ENCODE measurements at regions not wholly inside any gene's neighbourhood (a gene's known extent, or its start where the extent isn't known, plus 50 kb on each side); places are given as distances from the start of the nearest gene placed in this dataset.

- Histone ChIP-seq H3K36me3 (ENCODE audit: control insufficient read depth in 4 of 4, insufficient read depth in 4 of 4, low read length in 3 of 4) (no peaks in the 10 kb centered on the region), H3K4me1 (ENCODE audit: control extremely low read depth in 1 of 4, control insufficient read depth in 4 of 4, insufficient read depth in 4 of 4, low read length in 3 of 4) (no peaks in the 10 kb centered on the region), H3K27ac (ENCODE audit: insufficient read depth in 1 of 2, low read depth in 1 of 2, low read length in 2 of 2, poor library complexity in 1 of 2, severe bottlenecking in 2 of 2) (no peak overlapping the region), H3K9me3 (ENCODE audit: control extremely low read depth in 1 of 5, control insufficient read depth in 4 of 5, insufficient read depth in 2 of 5, low read depth in 1 of 5, low read length in 4 of 5) (no peaks in the 10 kb centered on the region), H3K27me3 (replicated peaks in 2 of 5; ENCODE audit: control insufficient read depth in 4 of 5, insufficient read depth in 5 of 5, low read length in 4 of 5) (peaks cover 0 to 4% (median 0%) of the 10 kb centered on the region in 5 experiments), H3K4me3 (ENCODE audit: control insufficient read depth in 1 of 7, extremely low read depth in 1 of 7, insufficient read depth in 4 of 7, low read depth in 2 of 7, low read length in 6 of 7) (no peak overlapping the region)
- POLR2A ChIA-PET = no interaction called here
- CTCF ChIA-PET = no interaction called here
- DNase-seq = no peak
These were observed 86.3 kb upstream of the NRXN3 start for GRCh38 chr14:78083837-78084236.

- ChIA-PET POLR2A (interaction anchor here (0.6 kb wide), 1 partner anchor 1491 kb away, joined by 3 read pairs; no protein-coding TSS in a partner anchor), CTCF (no interaction called here)
- DNase-seq = no peak
- 83% methylated on average over 3 of the region's 4 CpGs for WGBS (ENCODE audit: insufficient coverage)
- Histone ChIP-seq H3K27ac (ENCODE audit: insufficient read depth in 1 of 2, low read depth in 1 of 2, low read length in 2 of 2, poor library complexity in 1 of 2, severe bottlenecking in 2 of 2) (no peak overlapping the region), H3K4me1 (ENCODE audit: control extremely low read depth in 1 of 4, control insufficient read depth in 4 of 4, insufficient read depth in 4 of 4, low read length in 3 of 4) (no peaks in the 10 kb centered on the region), H3K9me3 (ENCODE audit: control extremely low read depth in 1 of 5, control insufficient read depth in 4 of 5, insufficient read depth in 2 of 5, low read depth in 1 of 5, low read length in 4 of 5) (no peaks in the 10 kb centered on the region), H3K4me3 (ENCODE audit: control insufficient read depth in 1 of 7, extremely low read depth in 1 of 7, insufficient read depth in 4 of 7, low read depth in 2 of 7, low read length in 6 of 7) (no peak overlapping the region), H3K36me3 (ENCODE audit: control insufficient read depth in 4 of 4, insufficient read depth in 4 of 4, low read length in 3 of 4) (no peaks in the 10 kb centered on the region), H3K27me3 (replicated peaks in 2 of 5; ENCODE audit: control insufficient read depth in 4 of 5, insufficient read depth in 5 of 5, low read length in 4 of 5) (peaks cover 0 to 2% (median 0%) of the 10 kb centered on the region in 5 experiments)
These were observed 83.8 kb upstream of the NRXN3 start for GRCh38 chr14:78086342-78086741.

DNA sequence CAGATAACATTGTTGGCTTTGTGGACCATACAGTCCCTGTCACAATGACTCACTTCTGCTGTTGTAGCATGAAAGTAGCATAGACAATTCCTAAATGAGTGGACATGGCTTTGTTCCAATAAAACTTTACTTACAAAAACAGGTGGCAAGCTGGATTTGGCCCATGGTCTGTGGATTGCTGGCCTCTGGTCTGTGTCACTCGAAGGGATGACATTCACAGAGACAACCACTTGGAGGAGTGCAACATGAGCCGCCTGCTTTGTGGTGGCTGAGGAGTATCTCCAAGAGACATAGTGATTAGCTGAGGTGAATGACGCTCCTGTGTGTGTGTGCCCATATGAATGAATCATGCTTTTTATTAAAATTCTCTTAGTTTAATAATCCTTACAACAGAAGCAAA, 81.3 kb upstream of the NRXN3 start:
- Histone ChIP-seq H3K4me3 (ENCODE audit: control insufficient read depth in 1 of 7, extremely low read depth in 1 of 7, insufficient read depth in 4 of 7, low read depth in 2 of 7, low read length in 6 of 7) (no peak overlapping the region), H3K9me3 (ENCODE audit: control extremely low read depth in 1 of 5, control insufficient read depth in 4 of 5, insufficient read depth in 2 of 5, low read depth in 1 of 5, low read length in 4 of 5) (no peaks in the 10 kb centered on the region), H3K27me3 (replicated peaks in 2 of 5; ENCODE audit: control insufficient read depth in 4 of 5, insufficient read depth in 5 of 5, low read length in 4 of 5) (peaks cover 0 to 2% (median 0%) of the 10 kb centered on the region in 5 experiments), H3K36me3 (ENCODE audit: control insufficient read depth in 4 of 4, insufficient read depth in 4 of 4, low read length in 3 of 4) (no peaks in the 10 kb centered on the region), H3K27ac (ENCODE audit: insufficient read depth in 1 of 2, low read depth in 1 of 2, low read length in 2 of 2, poor library complexity in 1 of 2, severe bottlenecking in 2 of 2) (no peak overlapping the region), H3K4me1 (ENCODE audit: control extremely low read depth in 1 of 4, control insufficient read depth in 4 of 4, insufficient read depth in 4 of 4, low read length in 3 of 4) (no peaks in the 10 kb centered on the region)
- CTCF ChIA-PET = no interaction called here
- POLR2A ChIA-PET = no interaction called here
- 85% methylated on average over 2 of the region's 3 CpGs for WGBS (ENCODE audit: insufficient coverage)
- no peak for DNase-seq

- 71% methylated on average over 8 of the region's 8 CpGs for WGBS (ENCODE audit: insufficient coverage)
- POLR2A ChIA-PET = no interaction called here
- CTCF ChIA-PET = interaction anchor here (1.3 kb wide), 1 partner anchor 9 kb away, joined by 3 read pairs; no protein-coding TSS in a partner anchor
- Histone ChIP-seq H3K27me3 (replicated peaks in 2 of 5; ENCODE audit: control insufficient read depth in 4 of 5, insufficient read depth in 5 of 5, low read length in 4 of 5) (peaks cover 0 to 2% (median 0%) of the 10 kb centered on the region in 5 experiments), H3K4me3 (ENCODE audit: control insufficient read depth in 1 of 7, extremely low read depth in 1 of 7, insufficient read depth in 4 of 7, low read depth in 2 of 7, low read length in 6 of 7) (no peak overlapping the region), H3K36me3 (ENCODE audit: control insufficient read depth in 4 of 4, insufficient read depth in 4 of 4, low read length in 3 of 4) (no peaks in the 10 kb centered on the region), H3K4me1 (ENCODE audit: control extremely low read depth in 1 of 4, control insufficient read depth in 4 of 4, insufficient read depth in 4 of 4, low read length in 3 of 4) (no peaks in the 10 kb centered on the region), H3K27ac (ENCODE audit: insufficient read depth in 1 of 2, low read depth in 1 of 2, low read length in 2 of 2, poor library complexity in 1 of 2, severe bottlenecking in 2 of 2) (no peak overlapping the region), H3K9me3 (ENCODE audit: control extremely low read depth in 1 of 5, control insufficient read depth in 4 of 5, insufficient read depth in 2 of 5, low read depth in 1 of 5, low read length in 4 of 5) (peaks cover 0 to 3% (median 0%) of the 10 kb centered on the region in 5 experiments)
- DNase-seq = no peak
These were observed 79.3 kb upstream of the NRXN3 start for GRCh38 chr14:78090864-78091263.

DNA sequence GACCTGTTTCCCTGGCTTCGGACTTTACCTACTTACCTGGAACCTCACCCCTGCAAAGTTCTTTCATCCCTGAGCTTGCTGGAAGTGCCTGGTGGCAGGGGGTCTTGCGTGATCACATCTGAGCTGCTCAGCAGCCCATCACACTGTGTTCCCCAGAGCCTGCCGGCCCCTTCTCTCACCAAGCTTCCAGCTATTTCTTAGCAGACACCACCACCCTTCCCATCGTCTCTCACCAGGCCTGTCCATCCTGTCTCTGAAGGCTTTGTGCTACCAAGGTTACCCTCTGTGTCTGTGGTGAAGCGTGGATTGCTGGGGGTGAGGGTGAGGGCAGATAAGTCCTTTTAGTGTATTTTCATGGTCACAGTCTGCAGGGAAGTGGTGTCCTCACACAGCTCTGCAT, 78.8 kb upstream of the NRXN3 start:
- Histone ChIP-seq H3K9me3 (ENCODE audit: control extremely low read depth in 1 of 5, control insufficient read depth in 4 of 5, insufficient read depth in 2 of 5, low read depth in 1 of 5, low read length in 4 of 5) (peaks cover 0 to 3% (median 0%) of the 10 kb centered on the region in 5 experiments), H3K27ac (ENCODE audit: insufficient read depth in 1 of 2, low read depth in 1 of 2, low read length in 2 of 2, poor library complexity in 1 of 2, severe bottlenecking in 2 of 2) (no peak overlapping the region), H3K4me3 (ENCODE audit: control insufficient read depth in 1 of 7, extremely low read depth in 1 of 7, insufficient read depth in 4 of 7, low read depth in 2 of 7, low read length in 6 of 7) (no peak overlapping the region), H3K36me3 (ENCODE audit: control insufficient read depth in 4 of 4, insufficient read depth in 4 of 4, low read length in 3 of 4) (no peaks in the 10 kb centered on the region), H3K4me1 (ENCODE audit: control extremely low read depth in 1 of 4, control insufficient read depth in 4 of 4, insufficient read depth in 4 of 4, low read length in 3 of 4) (no peaks in the 10 kb centered on the region), H3K27me3 (replicated peaks in 2 of 5; ENCODE audit: control insufficient read depth in 4 of 5, insufficient read depth in 5 of 5, low read length in 4 of 5) (peaks cover 0 to 2% (median 0%) of the 10 kb centered on the region in 5 experiments)
- peak in 1 of 3 donors; percentile 13 for DNase-seq
- 92% methylated on average over 2 of the region's 5 CpGs for WGBS (ENCODE audit: insufficient coverage)
- POLR2A ChIA-PET = no interaction called here
- CTCF ChIA-PET = interaction anchor here (1.3 kb wide), 1 partner anchor 10 kb away, joined by 3 read pairs; no protein-coding TSS in a partner anchor

DNA sequence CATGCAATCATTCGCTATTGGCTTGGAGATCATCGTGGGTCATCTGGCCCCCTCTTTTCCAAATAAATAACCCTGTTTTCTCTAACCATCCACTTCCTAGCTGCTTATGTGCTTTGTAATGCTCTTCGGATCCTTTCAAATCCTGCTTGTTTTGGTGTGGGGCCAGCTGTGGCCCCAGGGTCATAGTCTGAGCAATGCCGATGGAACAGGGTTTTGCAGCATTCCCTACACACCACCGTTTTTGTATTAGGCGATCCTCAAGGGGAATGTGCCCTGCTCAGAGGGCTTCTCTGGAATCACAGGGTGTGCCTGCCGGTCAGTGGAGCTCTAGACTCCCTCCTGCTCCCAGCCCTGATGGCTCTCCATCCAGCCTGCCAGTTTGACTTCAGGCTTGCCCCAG, 78.1 kb upstream of the NRXN3 start:
- CTCF ChIA-PET = no interaction called here
- H3K36me3 ChIP-seq (ENCODE audit: control insufficient read depth in 4 of 4, insufficient read depth in 4 of 4, low read length in 3 of 4) = no peaks in the 10 kb centered on the region
- WGBS (ENCODE audit: insufficient coverage) = 96% methylated on average over 7 of the region's 7 CpGs

GRCh38 chr14:78103271-78103670, 66.9 kb upstream of the NRXN3 start:
- POLR2A ChIA-PET = no interaction called here
- peaks cover 0 to 2% (median 0%) of the 10 kb centered on the region in 5 experiments for H3K27me3 ChIP-seq (replicated peaks in 2 of 5; ENCODE audit: control insufficient read depth in 4 of 5, insufficient read depth in 5 of 5, low read length in 4 of 5)
- peaks cover 3 to 23% (median 16%) of the 10 kb centered on the region in 4 experiments for H3K4me1 ChIP-seq (ENCODE audit: control extremely low read depth in 1 of 4, control insufficient read depth in 4 of 4, insufficient read depth in 4 of 4, low read length in 3 of 4)
- 50% methylated on average over 2 of the region's 3 CpGs for WGBS (ENCODE audit: insufficient coverage)
- no peaks in the 10 kb centered on the region for H3K9me3 ChIP-seq (ENCODE audit: control extremely low read depth in 1 of 5, control insufficient read depth in 4 of 5, insufficient read depth in 2 of 5, low read depth in 1 of 5, low read length in 4 of 5)
- H3K4me3 ChIP-seq (ENCODE audit: control insufficient read depth in 1 of 7, extremely low read depth in 1 of 7, insufficient read depth in 4 of 7, low read depth in 2 of 7, low read length in 6 of 7) = peak overlapping the region in 3 of 7 experiments; percentile 1 to 33 (median 30)
- peak; percentile 1 to 62 (median 39) for DNase-seq
- no peaks in the 10 kb centered on the region for H3K36me3 ChIP-seq (ENCODE audit: control insufficient read depth in 4 of 4, insufficient read depth in 4 of 4, low read length in 3 of 4)
- H3K27ac ChIP-seq (ENCODE audit: insufficient read depth in 1 of 2, low read depth in 1 of 2, low read length in 2 of 2, poor library complexity in 1 of 2, severe bottlenecking in 2 of 2) = no peak overlapping the region
- CTCF ChIA-PET = interaction anchor here (1.0 kb wide), 1 partner anchor 242 kb away, joined by 3 read pairs; no protein-coding TSS in a partner anchor

More for the DNA sequence above, 78.1 kb upstream of the NRXN3 start:
- POLR2A ChIA-PET = no interaction called here
- H3K4me3 ChIP-seq (ENCODE audit: control insufficient read depth in 1 of 7, extremely low read depth in 1 of 7, insufficient read depth in 4 of 7, low read depth in 2 of 7, low read length in 6 of 7) = no peak overlapping the region
- peaks cover 0 to 2% (median 0%) of the 10 kb centered on the region in 5 experiments for H3K27me3 ChIP-seq (replicated peaks in 2 of 5; ENCODE audit: control insufficient read depth in 4 of 5, insufficient read depth in 5 of 5, low read length in 4 of 5)
- H3K4me1 ChIP-seq (ENCODE audit: control extremely low read depth in 1 of 4, control insufficient read depth in 4 of 4, insufficient read depth in 4 of 4, low read length in 3 of 4) = no peaks in the 10 kb centered on the region
- no peak overlapping the region for H3K27ac ChIP-seq (ENCODE audit: insufficient read depth in 1 of 2, low read depth in 1 of 2, low read length in 2 of 2, poor library complexity in 1 of 2, severe bottlenecking in 2 of 2)
- no peak for DNase-seq
- H3K9me3 ChIP-seq (ENCODE audit: control extremely low read depth in 1 of 5, control insufficient read depth in 4 of 5, insufficient read depth in 2 of 5, low read depth in 1 of 5, low read length in 4 of 5) = peaks cover 0 to 3% (median 0%) of the 10 kb centered on the region in 5 experiments

All from common myeloid progenitor, CD34-positive (primary cell).